ENCODE measurements at regions not wholly inside any gene's neighbourhood (a gene's known extent, or its start where the extent isn't known, plus 50 kb on each side); places are given as distances from the start of the nearest gene placed in this dataset.

GRCh38 chr18:78239090-78239457, 740.5 kb upstream of the SALL3 start:
- no peak for TF ChIP-seq TAF1 (IDR thresholded peaks at IDR 0.05; ENCODE audit: borderline replicate concordance, insufficient read depth, low read length)
- no peak for TF ChIP-seq FOXP2 (optimal IDR thresholded peaks at IDR 0.05; ENCODE audit: borderline replicate concordance, extremely low read depth, extremely low read length, insufficient read depth)
- no peak for TF ChIP-seq REST (IDR thresholded peaks at IDR 0.05; ENCODE audit: insufficient read depth in 1 of 2, low read depth in 2 of 2, low read length in 2 of 2)
- TF ChIP-seq POLR2AphosphoS5 (IDR thresholded peaks at IDR 0.05; ENCODE audit: low read depth, low read length): no peak
